GM19025 (cell line): ENCODE measurements at regions not wholly inside any gene's neighbourhood (a gene's known extent, or its start where the extent isn't known, plus 50 kb on each side); places are given as distances from the start of the nearest gene placed in this dataset.

ENCODE experiments used
- ATAC-seq: cut with Tn5 transposase; IDR thresholded peaks from one replicate; pipeline ENCODE4 v1.9.1; 2021; ENCODE audit warnings: mild to moderate bottlenecking, low read depth, moderate library complexity; ENCODE audit not compliant: unreplicated experiment

DNA sequence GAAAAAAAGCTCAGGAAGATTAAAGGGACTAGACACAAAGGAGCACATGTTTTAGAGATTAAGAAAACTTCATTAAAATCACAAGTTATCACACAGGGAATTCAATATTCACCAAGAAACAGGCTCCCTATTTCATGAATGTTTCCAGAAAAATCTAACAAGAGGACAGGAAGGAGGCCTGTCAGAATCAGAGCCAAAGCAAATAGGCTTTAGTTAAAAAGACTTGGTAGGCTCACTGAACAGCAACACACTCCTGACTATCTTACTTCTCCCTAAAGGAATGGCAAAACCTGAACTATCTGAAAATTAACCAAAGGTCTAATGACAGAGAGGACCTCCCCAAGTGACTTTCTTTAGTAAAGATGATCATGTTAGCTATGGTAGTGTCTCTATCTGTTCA is 188.3 kb upstream of the MEOX2 start:
- no peak for ATAC-seq

DNA sequence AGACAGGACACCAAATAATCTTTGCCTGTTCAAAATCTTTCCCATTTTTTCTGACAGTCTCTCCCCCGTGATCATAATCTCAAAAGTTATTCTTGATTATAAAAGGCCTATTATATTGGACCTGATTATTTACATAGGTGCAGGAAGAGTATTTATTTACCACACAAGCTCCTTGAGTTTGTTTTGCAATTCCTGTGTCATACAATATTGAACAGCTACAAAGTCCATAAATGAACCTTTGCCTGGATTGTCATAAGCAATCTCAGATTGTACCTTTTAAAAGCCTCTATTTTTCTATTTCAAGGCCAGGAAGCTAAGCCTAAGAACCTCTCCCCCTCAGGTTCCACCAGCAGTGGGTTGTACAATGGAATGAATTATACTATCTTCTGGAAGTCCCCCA is 183.9 kb upstream of the MEOX2 start:
- no peak for ATAC-seq

DNA sequence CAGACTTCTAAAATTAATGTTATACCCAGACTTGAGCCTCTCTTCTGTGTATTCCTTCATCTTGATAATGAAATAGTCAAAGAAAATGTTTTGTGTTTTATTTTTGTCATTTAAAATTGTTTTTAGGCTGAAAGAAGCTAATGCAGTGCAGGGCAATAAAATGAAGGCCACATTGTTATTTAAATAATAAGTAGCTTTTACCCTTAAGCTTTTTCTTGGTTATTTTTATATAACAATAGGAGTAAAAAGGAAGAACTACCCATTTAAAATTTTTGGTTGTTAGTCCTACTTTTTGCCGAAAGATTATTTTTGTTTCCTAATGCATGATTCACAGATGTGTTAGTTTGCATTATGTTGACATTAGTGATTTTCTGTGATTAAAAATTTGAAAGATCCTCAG is 181.0 kb upstream of the MEOX2 start:
- ATAC-seq = no peak

DNA sequence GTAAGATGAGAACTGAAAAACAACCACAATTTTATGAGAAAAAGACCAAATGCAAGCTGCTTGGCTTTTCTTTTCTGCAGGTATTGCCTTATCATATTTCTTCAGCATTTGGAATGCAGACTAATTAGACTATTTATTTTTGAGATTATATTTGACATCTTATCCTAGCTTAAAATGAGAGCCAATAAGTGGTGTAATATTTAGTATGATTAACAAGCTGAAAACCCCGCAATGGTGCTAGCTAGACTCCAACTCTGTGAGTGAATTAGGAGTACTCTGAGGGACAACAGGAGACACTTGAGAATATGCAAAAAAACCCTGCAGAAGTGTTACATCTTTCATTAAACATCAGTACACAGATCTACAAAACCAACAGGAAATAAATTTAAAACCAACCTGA is 180.3 kb upstream of the MEOX2 start:
- ATAC-seq = no peak

DNA sequence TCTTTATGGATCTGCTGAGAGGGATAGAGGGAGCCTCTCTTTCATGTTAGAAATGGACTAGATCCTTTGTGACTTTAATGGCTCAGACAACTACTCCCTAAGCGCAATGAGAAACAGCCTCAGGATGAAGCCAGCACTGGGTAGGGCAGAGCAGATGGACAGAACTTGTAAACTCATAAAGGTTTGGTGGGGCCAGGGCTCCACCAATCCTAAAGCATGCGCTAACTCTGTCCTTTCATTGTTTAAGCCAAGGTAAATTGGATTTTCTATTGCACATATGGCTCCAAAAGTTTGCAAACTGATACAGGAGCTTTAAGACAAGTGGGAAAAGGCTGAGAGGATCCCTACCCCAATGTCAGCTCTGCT is 178.1 kb upstream of the MEOX2 start:
- ATAC-seq = no peak

DNA sequence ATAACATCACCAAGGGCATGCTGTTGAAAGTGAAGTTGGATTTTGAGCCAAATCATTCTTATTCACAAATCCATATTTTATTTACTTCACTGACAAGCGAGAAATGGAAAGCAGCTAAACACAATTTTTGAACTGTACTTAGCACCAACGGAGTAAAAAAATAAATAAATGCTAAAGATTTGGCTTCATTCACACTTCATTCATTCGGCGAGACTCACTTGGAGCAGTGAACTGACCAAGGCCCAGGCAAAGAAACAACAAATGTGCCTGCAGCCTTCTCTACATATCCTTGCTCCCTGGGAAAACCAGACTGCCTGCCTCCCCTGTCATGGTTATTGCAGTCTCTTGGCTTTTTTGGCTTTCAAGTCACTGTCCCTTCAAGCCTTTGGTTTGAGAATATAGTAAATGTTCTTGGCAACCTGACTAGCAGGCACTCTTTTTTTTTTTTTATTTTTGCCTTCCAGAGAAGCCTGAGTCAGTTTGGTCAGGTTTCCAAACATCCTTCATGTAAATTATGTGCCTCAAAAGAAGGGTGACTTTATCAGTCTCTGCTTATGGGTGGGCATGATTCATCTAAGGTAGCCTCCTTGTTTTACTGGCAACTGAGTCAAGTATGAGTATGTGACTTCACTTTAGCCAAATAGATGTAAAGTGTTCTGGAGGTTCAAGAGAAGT is 177.6 kb upstream of the MEOX2 start:
- no peak for ATAC-seq

DNA sequence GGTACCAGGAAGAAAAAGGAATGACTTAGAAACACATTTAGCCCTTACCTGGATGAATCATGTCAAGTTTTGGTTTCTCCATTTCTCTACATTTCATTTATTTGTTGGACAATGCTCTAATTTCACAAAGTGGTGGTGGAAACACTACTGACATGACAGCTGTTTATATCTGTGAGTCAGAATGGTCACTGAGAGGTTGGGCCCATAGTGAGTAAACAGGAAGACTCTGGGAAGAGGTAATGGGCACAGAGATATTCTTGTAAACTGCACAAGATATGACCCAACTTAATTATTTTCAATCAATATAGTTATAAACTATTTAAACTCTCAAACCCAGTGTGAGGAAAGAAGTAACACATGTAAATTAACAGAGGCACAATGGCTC is 176.3 kb upstream of the MEOX2 start:
- no peak for ATAC-seq

DNA sequence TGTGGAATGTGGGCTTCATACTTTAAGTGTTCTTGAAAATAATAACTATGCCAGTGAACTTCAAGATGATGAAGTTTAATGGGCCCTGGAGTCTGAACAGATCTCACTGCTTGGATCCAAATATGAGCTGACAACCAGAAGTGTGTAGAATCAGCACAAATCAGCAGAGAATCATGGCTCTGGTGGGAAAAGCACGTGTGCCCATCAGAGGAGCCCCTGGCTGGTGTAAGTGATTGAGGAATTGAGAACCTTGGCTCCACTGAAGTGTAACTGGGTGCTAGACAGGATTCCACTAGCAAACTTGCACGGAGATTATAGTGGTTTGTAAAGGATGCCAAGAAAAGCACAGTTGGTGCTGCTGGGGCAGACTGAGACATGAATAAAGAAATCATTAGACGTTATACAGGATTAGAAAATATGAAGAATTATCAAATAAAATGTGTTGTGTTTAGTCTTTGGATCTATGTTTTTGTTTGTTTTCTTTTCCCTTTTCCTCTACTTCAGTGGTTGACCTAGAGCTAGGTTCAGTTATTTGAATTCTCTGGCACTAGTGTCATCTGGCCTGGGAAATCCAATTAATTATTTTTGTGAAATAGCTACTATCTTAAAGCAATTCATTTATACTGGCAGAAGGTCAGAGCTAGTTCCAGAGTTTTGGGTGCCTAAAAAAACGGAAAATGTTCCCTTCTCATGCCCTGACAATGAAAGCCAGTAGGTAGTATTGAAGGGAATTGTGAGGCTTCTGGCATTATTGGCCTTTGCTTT is 175.7 kb upstream of the MEOX2 start:
- ATAC-seq = no peak

DNA sequence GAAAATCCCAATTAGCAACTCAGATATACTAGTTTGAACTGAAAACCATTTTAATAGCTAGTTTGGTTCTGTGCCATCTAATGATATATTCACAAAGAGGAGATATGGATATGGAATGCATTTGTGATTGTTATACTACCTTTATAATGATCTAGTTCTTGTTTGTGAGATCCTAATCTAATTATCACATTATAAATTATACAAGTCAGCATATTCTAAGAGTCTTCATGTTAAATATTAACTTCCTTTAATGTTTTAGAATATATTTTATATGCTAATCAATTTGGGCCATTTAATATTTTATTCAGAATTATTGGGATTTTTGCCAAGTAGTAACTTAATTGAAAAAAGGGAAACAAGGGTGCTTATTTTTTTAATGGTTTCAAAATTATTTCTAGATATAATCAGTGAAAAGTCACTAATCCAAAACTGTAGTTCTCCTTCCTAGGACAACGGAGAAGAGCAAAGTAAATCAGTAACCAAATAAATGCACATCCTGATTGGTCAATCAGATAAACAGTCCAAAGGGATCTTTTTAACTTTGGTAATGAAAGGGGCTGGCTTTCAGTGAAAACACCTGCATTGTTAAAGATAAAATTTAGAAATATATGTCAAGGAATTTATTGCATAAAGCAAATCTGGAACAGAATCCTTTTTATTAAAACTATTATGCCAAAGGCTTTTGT is 173.9 kb upstream of the MEOX2 start:
- no peak for ATAC-seq

DNA sequence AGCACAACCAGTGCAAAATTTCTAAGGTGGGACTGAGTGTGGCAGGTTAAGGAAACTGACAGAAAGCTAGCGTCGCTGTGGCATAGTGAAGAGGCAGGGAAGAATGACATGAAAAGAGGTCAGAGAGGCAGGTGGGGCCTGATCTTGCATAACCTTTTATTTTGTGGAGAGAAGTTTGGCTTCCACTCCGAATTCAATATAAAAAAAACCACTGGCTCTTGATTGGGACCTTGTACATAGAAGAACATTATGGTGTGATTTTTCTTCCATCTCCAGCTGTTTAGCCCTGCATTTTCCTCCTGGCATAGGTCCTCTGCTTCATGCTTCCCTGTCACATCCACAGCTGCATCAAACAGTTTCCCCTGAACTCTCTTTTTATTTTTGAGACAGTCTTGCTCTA is 170.5 kb upstream of the MEOX2 start:
- ATAC-seq = no peak

DNA sequence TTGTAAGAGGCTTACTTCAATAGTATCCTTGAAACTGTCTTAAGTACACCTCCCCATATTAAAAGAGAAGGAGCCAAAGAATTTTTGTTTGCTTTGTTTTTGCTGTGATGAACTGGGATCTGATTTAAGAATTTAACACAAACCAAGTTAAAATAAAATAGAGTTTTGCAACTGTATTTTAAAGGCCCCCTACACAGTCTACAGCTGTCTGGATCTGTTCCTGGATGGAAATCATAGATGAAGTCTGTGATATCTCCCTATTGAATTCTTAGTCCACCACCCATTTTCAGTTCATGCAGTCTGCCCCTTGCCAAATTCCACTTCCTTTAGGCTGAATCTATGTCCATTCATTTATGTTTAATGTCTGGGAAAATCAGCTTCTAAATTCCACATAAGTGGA is 169.8 kb upstream of the MEOX2 start:
- ATAC-seq = no peak

DNA sequence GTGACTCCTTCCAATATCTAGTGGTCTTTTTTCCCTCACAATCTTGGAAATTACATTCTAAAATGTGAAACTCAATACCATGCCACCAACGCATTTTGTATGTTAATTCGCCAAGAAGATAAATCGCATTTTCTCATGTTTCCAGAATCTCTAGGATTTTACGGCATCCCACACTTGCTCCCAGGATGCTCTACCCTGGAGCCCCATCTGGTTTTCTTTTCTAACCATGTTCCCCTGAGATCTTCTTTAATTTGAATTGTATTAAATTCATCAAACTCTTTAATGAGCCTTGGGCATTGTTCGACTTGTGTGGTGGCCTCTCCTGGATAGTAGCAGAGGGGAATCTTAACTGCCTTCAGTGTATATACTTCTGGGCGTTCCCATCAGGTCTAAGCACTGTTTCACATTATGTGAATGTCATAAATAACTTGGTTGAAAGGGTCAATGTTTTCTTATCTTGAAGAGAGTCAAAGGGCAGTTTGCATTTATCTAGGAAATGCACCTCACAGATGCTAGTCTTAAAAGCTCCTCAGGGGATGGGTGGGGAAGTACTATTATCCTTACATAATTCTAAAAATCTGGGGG is 169.1 kb upstream of the MEOX2 start:
- ATAC-seq = no peak

DNA sequence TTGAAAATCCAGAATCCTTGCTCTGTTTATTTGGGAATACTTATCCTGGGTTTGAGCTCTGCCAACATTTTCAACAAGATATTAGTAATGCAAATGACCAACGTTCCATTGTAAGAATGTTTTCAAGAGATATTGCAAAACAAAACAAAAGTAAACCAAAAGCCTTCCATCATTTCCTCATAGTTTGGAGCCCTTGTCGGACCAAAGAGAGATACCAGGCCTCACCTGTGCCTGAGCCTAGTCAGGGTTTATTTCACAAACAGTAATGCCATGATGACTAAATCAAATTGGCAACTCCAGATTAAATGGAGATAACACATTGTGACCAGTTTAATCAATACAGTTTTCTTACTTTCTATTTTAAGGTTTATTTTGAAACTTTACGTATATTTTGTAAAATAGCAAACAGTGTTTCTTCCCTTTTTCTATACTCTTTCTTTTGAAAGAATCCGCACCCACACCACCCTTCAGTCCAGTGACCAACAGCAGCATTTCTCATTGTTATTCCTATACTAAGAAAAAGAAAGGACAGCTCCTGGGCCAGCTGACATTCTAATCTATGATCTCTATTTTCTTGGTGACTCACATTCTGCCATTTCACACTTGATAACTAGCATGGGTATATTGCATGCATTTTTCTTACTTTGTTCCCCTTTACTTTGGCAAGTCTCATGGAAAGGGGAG is 168.5 kb upstream of the MEOX2 start:
- no peak for ATAC-seq

DNA sequence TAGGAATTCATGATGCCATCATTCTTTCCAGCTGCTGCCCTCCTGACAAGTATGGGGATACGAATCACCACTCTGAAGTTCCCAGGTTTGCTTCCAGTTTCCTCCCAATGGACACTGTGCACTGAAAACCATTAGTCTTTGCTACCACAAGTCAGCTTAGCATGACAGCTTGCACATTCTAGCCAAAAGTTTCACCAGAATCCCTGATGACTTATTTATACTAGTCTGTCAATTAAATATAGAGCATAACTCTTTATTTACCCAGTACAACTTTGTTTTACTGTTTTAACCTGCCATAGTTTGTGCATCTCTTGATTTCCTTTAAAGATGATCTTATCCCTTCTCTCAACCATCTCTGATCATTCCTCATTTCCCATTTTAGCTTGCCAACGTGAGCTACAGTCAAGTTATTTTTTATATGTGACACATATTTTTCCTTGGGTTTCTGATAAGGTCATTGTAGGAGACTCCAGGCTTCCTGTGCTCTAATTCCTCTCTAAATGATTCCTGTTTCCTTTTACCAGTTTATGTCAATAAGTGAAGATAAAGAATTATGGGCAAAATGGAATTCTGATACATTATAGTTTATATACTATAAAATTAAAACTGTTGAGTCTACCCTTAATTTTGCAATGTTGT is 167.5 kb upstream of the MEOX2 start:
- no peak for ATAC-seq

DNA sequence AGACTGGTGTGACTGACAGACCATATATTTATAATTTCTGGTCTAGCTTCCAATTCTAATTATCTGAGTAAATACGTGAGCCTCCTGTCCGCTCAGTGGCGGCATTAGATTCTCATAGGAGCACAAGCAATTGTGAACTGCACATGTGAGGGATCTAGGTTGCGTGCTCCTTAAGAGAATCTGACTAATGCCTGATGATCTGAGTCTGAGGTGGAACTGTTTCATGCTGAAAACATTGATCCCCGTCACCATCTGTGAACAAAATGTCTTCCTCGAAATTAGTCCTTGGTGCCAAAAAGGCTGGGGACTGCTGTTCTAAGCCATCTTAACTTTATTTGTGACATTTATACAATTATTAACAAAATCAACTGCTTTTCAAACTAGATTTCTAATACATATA is 164.7 kb upstream of the MEOX2 start:
- ATAC-seq = no peak

DNA sequence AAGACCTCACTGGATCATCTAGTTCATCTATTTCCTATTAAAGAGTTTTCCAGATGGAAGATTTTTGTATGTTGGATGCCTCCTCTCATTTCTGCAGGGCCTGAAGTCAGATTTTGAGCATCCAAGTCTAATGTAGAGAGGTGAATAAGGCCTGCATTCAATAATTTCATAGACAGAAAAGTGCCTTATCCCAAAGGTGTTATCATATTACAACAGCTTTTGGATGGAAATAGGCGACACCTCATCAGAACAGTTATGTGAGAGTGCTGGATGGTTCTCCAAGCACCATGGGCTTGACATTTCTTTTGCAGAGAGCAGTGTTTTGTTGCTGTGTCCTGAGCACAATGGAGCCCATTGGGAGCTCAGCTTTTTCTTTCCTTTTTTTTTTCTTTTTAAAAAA is 162.4 kb upstream of the MEOX2 start:
- ATAC-seq = no peak

DNA sequence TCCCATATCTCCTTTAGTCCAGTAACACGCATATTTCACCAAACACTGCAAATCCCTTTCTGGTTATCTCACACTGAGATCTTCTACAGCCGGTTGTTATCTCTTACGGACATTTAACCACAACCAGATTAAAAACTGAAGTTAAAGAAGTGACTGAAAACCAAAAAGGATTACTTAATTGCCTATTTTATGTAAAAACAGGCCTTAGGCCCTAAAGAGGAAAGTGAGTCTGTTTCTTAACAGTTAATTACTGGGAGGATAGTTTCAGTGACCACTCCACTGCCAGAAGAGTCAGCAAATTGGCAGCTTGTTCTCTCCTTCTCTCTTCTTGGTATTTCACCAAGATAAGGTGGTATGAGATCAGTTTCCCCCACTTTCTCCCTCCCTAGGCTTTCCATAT is 161.9 kb upstream of the MEOX2 start:
- no peak for ATAC-seq

DNA sequence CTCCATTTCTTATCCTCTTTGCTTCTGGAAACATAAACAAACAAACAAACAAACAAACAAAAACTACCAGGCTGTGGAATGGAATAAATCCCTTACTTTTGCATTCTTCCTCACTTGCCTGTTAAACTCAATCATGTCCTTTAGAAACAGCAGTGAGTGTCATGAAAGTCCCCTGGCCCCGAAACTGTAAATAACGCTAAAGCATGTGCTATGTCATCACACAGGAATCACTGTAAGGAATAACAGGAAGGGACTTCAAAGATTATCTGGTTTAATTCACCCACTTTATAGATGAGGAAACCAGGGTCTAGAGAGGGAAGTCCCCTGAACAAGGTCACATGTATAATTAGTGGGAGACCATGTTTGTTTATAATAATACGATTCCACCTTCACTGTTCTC is 159.4 kb upstream of the MEOX2 start:
- no peak for ATAC-seq

DNA sequence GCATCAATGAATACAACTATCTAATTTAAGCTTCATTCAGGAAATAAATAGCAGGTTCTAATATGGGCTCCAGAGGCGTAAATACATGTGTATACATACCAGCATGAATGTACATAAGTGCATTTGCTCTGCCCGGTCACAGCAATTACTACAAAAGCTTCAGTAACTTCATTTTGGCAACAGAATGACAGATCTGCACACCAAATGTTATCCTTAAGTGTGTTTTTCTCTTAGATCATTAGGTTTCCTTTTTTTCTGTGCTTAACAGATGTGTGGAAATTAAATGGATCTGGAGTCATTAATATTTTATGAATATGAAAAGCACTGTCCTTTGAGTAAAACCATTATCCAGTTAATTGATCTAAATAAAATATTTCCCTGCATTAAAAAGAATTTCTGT is 159.0 kb upstream of the MEOX2 start:
- no peak for ATAC-seq

DNA sequence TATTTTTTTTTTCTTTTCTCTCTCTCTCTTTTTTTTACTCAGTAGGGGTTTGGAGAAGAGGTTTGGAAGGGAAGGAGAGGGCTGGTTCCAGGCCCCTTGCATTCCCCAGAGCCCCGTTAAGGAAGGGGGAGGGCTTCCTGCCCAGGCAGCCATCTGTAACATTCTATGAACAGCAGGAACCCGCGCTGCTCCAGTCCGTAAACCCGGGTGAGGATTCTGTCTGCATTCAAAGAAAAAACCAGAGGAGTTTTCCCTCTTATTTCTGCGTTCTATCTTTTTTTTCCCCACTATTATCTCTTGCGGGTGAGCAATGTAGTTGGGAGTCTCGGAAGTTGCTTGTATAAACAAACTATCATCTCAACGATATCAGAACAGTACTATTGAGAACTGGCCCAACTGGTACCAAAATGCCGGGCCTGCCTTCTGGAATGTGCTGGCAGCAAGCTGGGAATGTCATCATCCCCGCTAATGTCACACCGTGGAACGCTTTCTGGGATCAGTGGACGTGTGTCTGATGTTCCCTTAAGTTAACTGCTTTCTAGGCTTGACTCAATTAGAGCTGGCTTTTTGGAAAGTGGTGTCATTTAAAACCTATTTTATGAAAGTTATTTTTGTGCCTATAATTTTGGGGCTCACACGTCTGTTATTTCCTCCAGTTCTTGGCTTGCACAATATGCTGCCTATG is 153.1 kb upstream of the MEOX2 start:
- ATAC-seq = no peak
